HepG2 (cell line): ENCODE measurements at regions not wholly inside any gene's neighbourhood (a gene's known extent, or its start where the extent isn't known, plus 50 kb on each side); places are given as distances from the start of the nearest gene placed in this dataset.

ENCODE experiments used
- ATAC-seq: fragments of 200-7000 bp; cut with Tn5 transposase; 3 replicates; pipeline ENCODE4 v1.9.1; 2020; ENCODE audit warnings: mild to moderate bottlenecking, moderate library complexity
- BruUV-seq: library from RNA; stranded (reverse); fragments of 400-500 nt; replicated peaks from 2 replicates; lab custom pipeline; 2021; lab: Mats Ljungman, UMichigan
- CTCF ChIA-PET: fragments of 300-600 bp; formaldehyde crosslinking; extraction: SDS; loops from one replicate; lab custom pipeline; 2021; ENCODE audit warnings: low total read pairs, inconsistent platforms, low intra/inter-chr PET ratio; lab: Yijun Ruan, JAX
- POLR2A ChIA-PET: fragments of 350-600 bp; sonication (Branson Sonifier 250); formaldehyde crosslinking; loops from one replicate; lab custom pipeline; 2020; ENCODE audit warnings: antibody characterized with exemption, inconsistent platforms; lab: Yijun Ruan, JAX
- DNase-seq: peaks from one replicate; pipeline ENCODE4 v3.0.0-alpha.2; 2015; ENCODE audit warnings: low spot score
- FAIRE-seq: peaks from 3 replicates; lab custom pipeline; 2011; peaks lifted over from hg19 to GRCh38; lab: Jason Lieb, UNC
- H2AFZ ChIP-seq: one replicate; pipeline ENCODE4 v1.6.1; 2011; ENCODE audit warnings: low read length, inconsistent platforms
- H3K27ac ChIP-seq: fragments of 300-600 bp; 3 replicates; pipeline ENCODE4 v1.8.0; 2011; ENCODE audit warnings: mixed run types, mild to moderate bottlenecking, mixed read lengths, low read length, inconsistent platforms; ENCODE audit not compliant: insufficient read depth; ENCODE audit errors: extremely low read length
- H3K27me3 ChIP-seq, 2 experiments: fragments of 200-600 bp in 1 of 2; 2 replicates in 1 of 2; 3 replicates in 1 of 2; pipeline versions ENCODE4 v1.6.0 to v1.8.0; 2011; ENCODE audit warnings: low read length in 2 of 2, mild to moderate bottlenecking in 2 of 2, moderate library complexity in 2 of 2, inconsistent platforms in 1 of 2; ENCODE audit not compliant: insufficient read depth in 2 of 2, control insufficient read depth in 1 of 2
- H3K36me3 ChIP-seq, 2 experiments: fragments of 200-600 bp in 1 of 2; replicated peaks in 1 of 2; 2 replicates in 1 of 2; 3 replicates in 1 of 2; pipeline versions ENCODE4 v1.5.1 to v1.8.0; 2011; ENCODE audit warnings: low read length in 2 of 2, inconsistent platforms in 1 of 2; ENCODE audit not compliant: insufficient read depth in 2 of 2, control insufficient read depth in 1 of 2
- H3K4me1 ChIP-seq: 2 replicates; pipeline ENCODE4 v1.5.1; 2012; ENCODE audit warnings: low read length, inconsistent platforms; ENCODE audit not compliant: insufficient read depth
- H3K4me2 ChIP-seq: 2 replicates; pipeline ENCODE4 v1.6.0; 2011; ENCODE audit warnings: low read depth, low read length, inconsistent platforms
- H3K4me3 ChIP-seq, 3 experiments: fragments of 200-600 bp in 1 of 3; sonication (generic), shearing (Covaris generic) in 1 of 3; replicated peaks in 1 of 3; 2 replicates each; pipeline ENCODE4 v1.5.1; 2011 to 2016; ENCODE audit warnings: low read length in 3 of 3, inconsistent platforms in 2 of 3, low read depth in 2 of 3, mild to moderate bottlenecking in 2 of 3, control low read depth in 1 of 3, mixed read lengths in 1 of 3; ENCODE audit not compliant: insufficient read depth in 1 of 3
- H3K79me2 ChIP-seq: one replicate; pipeline ENCODE4 v1.6.1; 2011; ENCODE audit warnings: low read length, inconsistent platforms; ENCODE audit not compliant: insufficient read depth
- H3K9ac ChIP-seq: 2 replicates; pipeline ENCODE4 v1.6.0; 2011; ENCODE audit warnings: mild to moderate bottlenecking, low read depth, low read length, inconsistent platforms; ENCODE audit not compliant: insufficient read depth
- H3K9me3 ChIP-seq: 2 replicates; pipeline ENCODE4 v1.5.1; 2012; ENCODE audit warnings: mild to moderate bottlenecking, low read length
- H4K20me1 ChIP-seq: 2 replicates; pipeline ENCODE4 v1.6.0; 2011; ENCODE audit warnings: inconsistent platforms, mild to moderate bottlenecking, low read length, moderate library complexity; ENCODE audit not compliant: insufficient read depth
- HMGA1 ChIP-seq: sonication (generic); formaldehyde crosslinking; conservative IDR thresholded peaks from 2 replicates; pipeline ENCODE4 v1.4.0; 2020; ENCODE audit warnings: missing genetic modification reagents
- HNRNPK ChIP-seq: fragments of 200-400 bp; formaldehyde crosslinking; IDR thresholded peaks from 2 replicates; pipeline ENCODE4 v1.6.1; 2018; ENCODE audit warnings: low read length, low read depth, moderate library complexity, mild to moderate bottlenecking; ENCODE audit not compliant: poor library complexity, severe bottlenecking
- SIX1 ChIP-seq: sonication (generic); formaldehyde crosslinking; IDR thresholded peaks from 2 replicates; pipeline ENCODE4 v1.4.0; 2020; ENCODE audit warnings: missing genetic modification reagents, borderline replicate concordance
- SNAI1 ChIP-seq: sonication (generic); formaldehyde crosslinking; IDR thresholded peaks from 2 replicates; pipeline ENCODE4 v1.5.0; 2020; ENCODE audit warnings: mild to moderate bottlenecking, missing genetic modification reagents, borderline replicate concordance
- ZNF263 ChIP-seq: sonication (generic); formaldehyde crosslinking; IDR thresholded peaks from 2 replicates; pipeline ENCODE4 v1.4.0; 2020; ENCODE audit warnings: missing genetic modification reagents
- ZNF296 ChIP-seq: sonication (generic); formaldehyde crosslinking; conservative IDR thresholded peaks from 2 replicates; pipeline ENCODE4 v1.5.0; 2020; ENCODE audit warnings: mild to moderate bottlenecking, missing genetic modification reagents
- ZNF552 ChIP-seq: sonication (generic); formaldehyde crosslinking; IDR thresholded peaks from 2 replicates; pipeline ENCODE4 v1.9.0; 2022; ENCODE audit warnings: missing genetic modification reagents, mild to moderate bottlenecking, borderline replicate concordance
- ZNF556 ChIP-seq: sonication (generic); formaldehyde crosslinking; IDR thresholded peaks from 2 replicates; pipeline ENCODE4 v1.4.0; 2020; ENCODE audit warnings: mild to moderate bottlenecking, missing genetic modification reagents, borderline replicate concordance
- ZNF574 ChIP-seq: sonication (generic); formaldehyde crosslinking; IDR thresholded peaks from 2 replicates; pipeline ENCODE4 v1.4.0; 2020; ENCODE audit warnings: missing genetic modification reagents
- ZNF619 ChIP-seq: sonication (generic); formaldehyde crosslinking; IDR thresholded peaks from 2 replicates; pipeline ENCODE4 v1.4.0; 2020; ENCODE audit warnings: mild to moderate bottlenecking, missing genetic modification reagents
- WGBS: methylation state at CpG from one replicate; pipeline ENCODE4 v1.1.6; 2017; ENCODE audit warnings: low lambda C conversion rate; 5-methylcytosine and 5-hydroxymethylcytosine counted together
- in situ Hi-C: cut with HindIII; loops from 2 replicates; pipeline ENCODE4 v1.10.0; 2017; ENCODE audit warnings: low pct_unique_long_range_greater_than_20kb; ENCODE audit not compliant: extremely low pct_ligation_motif_present
- intact Hi-C: fragments of 100-400 bp; cut with micrococcal nuclease; formaldehyde crosslinking; loops from one replicate; pipeline ENCODE4 v1.10.0; 2022; ENCODE audit not compliant: unreplicated experiment

- no peaks in the 10 kb centered on the region for H3K79me2 ChIP-seq
- no peaks in the 10 kb centered on the region for H3K27me3 ChIP-seq
- H4K20me1 ChIP-seq = no peaks in the 10 kb centered on the region
- DNase-seq (no peak), ATAC-seq (no peak), FAIRE-seq (no peak)
- no peaks in the 10 kb centered on the region for H3K36me3 ChIP-seq
- TF ChIP-seq ZNF619 (no peak), SIX1 (CRISPR knock-in tag) (no peak), ZNF296 (no peak), HNRNPK (no peak), ZNF556 (CRISPR knock-in tag) (no peak), HMGA1 (no peak), ZNF552 (CRISPR knock-in tag) (no peak), SNAI1 (CRISPR knock-in tag) (no peak), ZNF574 (CRISPR knock-in tag) (no peak), ZNF263 (no peak)
- 0% methylated on average over 1 of the region's 1 CpG for WGBS
- H3K4me2 ChIP-seq = no peak overlapping the region
- ChIA-PET CTCF (no interaction called here), POLR2A (no interaction called here)
- in situ Hi-C loops = no loop called here
- intact Hi-C loops = no loop called here
- H2AFZ ChIP-seq = no peak overlapping the region
- H3K9me3 ChIP-seq = peaks cover 60% of the 10 kb centered on the region
- H3K9ac ChIP-seq = no peak overlapping the region
- BruUV-seq = no TSS peak
- H3K4me1 ChIP-seq = no peaks in the 10 kb centered on the region
- no peak overlapping the region for H3K27ac ChIP-seq
- H3K4me3 ChIP-seq = no peak overlapping the region
Observed at GRCh38 chr3:104575634-104576033, 791.1 kb upstream of the ALCAM start.
